ENCODE measurements at regions not wholly inside any gene's neighbourhood (a gene's known extent, or its start where the extent isn't known, plus 50 kb on each side); places are given as distances from the start of the nearest gene placed in this dataset.

DNA sequence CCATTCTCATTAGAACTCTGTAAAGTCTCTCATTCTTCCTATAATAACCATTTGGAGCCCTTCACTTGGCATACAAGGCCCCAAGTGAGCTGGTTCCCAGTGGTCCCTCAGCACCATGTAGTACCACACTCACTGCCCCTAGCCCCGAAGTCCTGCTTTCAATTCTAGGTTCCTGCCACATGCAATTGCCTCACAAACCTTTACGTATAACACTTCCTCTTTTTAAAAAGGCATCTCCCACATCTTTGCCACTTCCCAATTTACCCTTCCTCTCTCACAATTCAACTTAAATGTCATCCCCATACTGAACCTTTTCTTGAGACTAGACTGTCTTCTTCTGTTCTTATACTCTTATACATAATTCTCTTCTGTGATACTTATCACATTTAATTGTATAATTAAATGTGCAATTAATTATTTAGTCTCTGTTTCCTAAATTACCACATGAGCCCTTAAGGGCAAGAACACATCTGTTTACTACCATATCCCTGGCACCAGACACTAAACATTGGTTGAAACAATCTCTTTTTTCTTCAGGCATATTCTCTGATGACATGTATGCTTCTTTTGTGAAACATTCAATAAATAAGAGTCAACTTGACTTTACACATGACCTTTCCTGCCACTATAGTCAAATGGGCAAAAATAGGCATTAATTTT, 304.0 kb downstream of the SPRY2 start:
- no peak overlapping the region for H3K4me3 ChIP-seq
- TF ChIP-seq POLR2A (IDR thresholded peaks at IDR 0.05) (no peak), POLR2AphosphoS5 (IDR thresholded peaks at IDR 0.05) (no peak)
- TF ChIP-seq, protein P1, sequence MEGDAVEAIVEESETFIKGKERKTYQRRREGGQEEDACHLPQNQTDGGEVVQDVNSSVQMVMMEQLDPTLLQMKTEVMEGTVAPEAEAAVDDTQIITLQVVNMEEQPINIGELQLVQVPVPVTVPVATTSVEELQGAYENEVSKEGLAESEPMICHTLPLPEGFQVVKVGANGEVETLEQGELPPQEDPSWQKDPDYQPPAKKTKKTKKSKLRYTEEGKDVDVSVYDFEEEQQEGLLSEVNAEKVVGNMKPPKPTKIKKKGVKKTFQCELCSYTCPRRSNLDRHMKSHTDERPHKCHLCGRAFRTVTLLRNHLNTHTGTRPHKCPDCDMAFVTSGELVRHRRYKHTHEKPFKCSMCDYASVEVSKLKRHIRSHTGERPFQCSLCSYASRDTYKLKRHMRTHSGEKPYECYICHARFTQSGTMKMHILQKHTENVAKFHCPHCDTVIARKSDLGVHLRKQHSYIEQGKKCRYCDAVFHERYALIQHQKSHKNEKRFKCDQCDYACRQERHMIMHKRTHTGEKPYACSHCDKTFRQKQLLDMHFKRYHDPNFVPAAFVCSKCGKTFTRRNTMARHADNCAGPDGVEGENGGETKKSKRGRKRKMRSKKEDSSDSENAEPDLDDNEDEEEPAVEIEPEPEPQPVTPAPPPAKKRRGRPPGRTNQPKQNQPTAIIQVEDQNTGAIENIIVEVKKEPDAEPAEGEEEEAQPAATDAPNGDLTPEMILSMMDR (IDR thresholded peaks at IDR 0.05 in 8 of 11, conservative IDR thresholded peaks at IDR 0.05 in 3 of 11) = no peak
- H3K36me3 ChIP-seq = no peaks in the 10 kb centered on the region
- DNase-seq = no peak
- intact Hi-C loops (cut with DNase I; ENCODE audit: low total_unique reads) = no loop called here
- no peaks in the 10 kb centered on the region for H3K27me3 ChIP-seq (replicated peaks in 1 of 7)
- 17 to 36% (median 26%) methylated on average over 2 of the region's 2 CpGs for WGBS, 5 donors
- H3K4me1 ChIP-seq = peaks cover 0 to 41% (median 26%) of the 10 kb centered on the region in 6 donors
- H3K9me3 ChIP-seq = no peaks in the 10 kb centered on the region
- H3K27ac ChIP-seq = peak overlapping the region in 5 of 8 donors; percentile 40 to 71 (median 49)

GRCh38 chr13:80035096-80035495, 305.8 kb downstream of the SPRY2 start:
- TF ChIP-seq POLR2AphosphoS5 (IDR thresholded peaks at IDR 0.05) (no peak), POLR2A (IDR thresholded peaks at IDR 0.05) (no peak)
- TF ChIP-seq, protein P1 (IDR thresholded peaks at IDR 0.05 in 8 of 11, conservative IDR thresholded peaks at IDR 0.05 in 3 of 11) = no peak
- Histone ChIP-seq H3K4me3 (no peak overlapping the region), H3K27me3 (replicated peaks in 1 of 7) (no peaks in the 10 kb centered on the region), H3K4me1 (peaks cover 0 to 35% (median 26%) of the 10 kb centered on the region in 6 donors), H3K36me3 (no peaks in the 10 kb centered on the region), H3K9me3 (no peaks in the 10 kb centered on the region), H3K27ac (no peak overlapping the region)
- intact Hi-C loops (cut with DNase I; ENCODE audit: low total_unique reads) = no loop called here
- no peak for DNase-seq
- 55 to 82% (median 62%) methylated on average over 1 of the region's 1 CpG for WGBS, 5 donors

DNA sequence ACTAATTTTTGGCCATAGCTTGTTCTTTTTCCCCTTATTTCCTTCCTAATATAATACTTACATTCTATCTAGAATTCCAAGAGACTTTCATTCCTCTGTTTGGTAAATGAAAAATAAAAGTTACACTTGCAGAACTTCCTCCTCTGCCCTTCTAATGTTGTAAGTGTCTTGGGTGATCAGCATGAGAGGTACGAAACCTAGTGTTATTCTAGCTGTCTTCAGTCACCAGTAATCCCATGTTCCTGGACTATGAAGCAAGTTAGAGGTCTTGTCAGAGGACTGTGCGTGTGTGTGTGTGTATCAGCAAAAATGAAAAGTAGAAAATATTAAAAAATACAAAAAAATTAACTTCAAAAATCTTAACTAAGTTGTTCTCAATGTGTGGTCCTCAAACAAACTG, 307.0 kb downstream of the SPRY2 start:
- 71 to 87% (median 76%) methylated on average over 2 of the region's 2 CpGs for WGBS, 5 donors
- no peak for DNase-seq
- Histone ChIP-seq H3K27me3 (replicated peaks in 1 of 7) (no peaks in the 10 kb centered on the region), H3K9me3 (no peaks in the 10 kb centered on the region), H3K36me3 (no peaks in the 10 kb centered on the region), H3K27ac (no peak overlapping the region), H3K4me1 (peaks cover 0 to 27% (median 23%) of the 10 kb centered on the region in 6 donors), H3K4me3 (no peak overlapping the region)
- intact Hi-C loops (cut with DNase I; ENCODE audit: low total_unique reads) = no loop called here
- TF ChIP-seq, protein P1 (IDR thresholded peaks at IDR 0.05 in 8 of 11, conservative IDR thresholded peaks at IDR 0.05 in 3 of 11) = no peak
- no peak for TF ChIP-seq POLR2A (IDR thresholded peaks at IDR 0.05)
- no peak for TF ChIP-seq POLR2AphosphoS5 (IDR thresholded peaks at IDR 0.05)

GRCh38 chr13:80033286-80033685, 307.6 kb downstream of the SPRY2 start:
- DNase-seq = no peak
- Histone ChIP-seq H3K36me3 (no peaks in the 10 kb centered on the region), H3K4me1 (peaks cover 0 to 20% (median 17%) of the 10 kb centered on the region in 6 donors), H3K27ac (no peak overlapping the region), H3K9me3 (no peaks in the 10 kb centered on the region), H3K4me3 (no peak overlapping the region), H3K27me3 (replicated peaks in 1 of 7) (no peaks in the 10 kb centered on the region)
- intact Hi-C loops (cut with DNase I; ENCODE audit: low total_unique reads) = no loop called here
- TF ChIP-seq POLR2AphosphoS5 (IDR thresholded peaks at IDR 0.05) (no peak), POLR2A (IDR thresholded peaks at IDR 0.05) (no peak)
- TF ChIP-seq, protein P1 (IDR thresholded peaks at IDR 0.05 in 8 of 11, conservative IDR thresholded peaks at IDR 0.05 in 3 of 11) = no peak
- WGBS, 5 donors = 61 to 86% (median 71%) methylated on average over 1 of the region's 1 CpG

All from spleen (tissue), 11 donors.